HCT116 (cell line): ENCODE measurements at regions not wholly inside any gene's neighbourhood (a gene's known extent, or its start where the extent isn't known, plus 50 kb on each side); places are given as distances from the start of the nearest gene placed in this dataset.

Source experiments
- ATAC-seq: fragments of 200-7000 bp; cut with Tn5 transposase; 2 replicates; pipeline ENCODE4 v1.9.1; 2020; ENCODE audit warnings: mild to moderate bottlenecking, moderate library complexity
- BruUV-seq: library from RNA; stranded (reverse); fragments of 400-500 nt; replicated peaks from 2 replicates; lab custom pipeline; 2021; lab: Mats Ljungman, UMichigan
- CTCF ChIA-PET: fragments of 300-600 bp; sonication (Branson Sonifier 250); formaldehyde crosslinking; loops from one replicate; lab custom pipeline; 2021; ENCODE audit warnings: antibody characterized with exemption; lab: Charles Lee
- POLR2A ChIA-PET: fragments of 300-600, 350-600 bp; sonication (Branson Sonifier 250); formaldehyde crosslinking; loops from one replicate; lab custom pipeline; 2021; ENCODE audit warnings: antibody characterized with exemption; lab: Charles Lee
- RAD21 ChIA-PET, 2 experiments: fragments of 300-600 bp; sonication (Branson Sonifier 250); formaldehyde crosslinking; loops; one replicate each; lab custom pipeline; 2023; ENCODE audit warnings: low total read pairs in 2 of 2; ENCODE audit not compliant: uncharacterized antibody in 2 of 2, unreplicated experiment in 2 of 2, low non-redundant PET in 1 of 2; lab: Charles Lee
- DNase-seq: peaks from one replicate; pipeline ENCODE4 v3.0.0-alpha.2; 2010; ENCODE audit warnings: low read depth, low spot score
- H2AFZ ChIP-seq: fragments of 200-600 bp; shearing (Covaris generic), sonication (generic); 2 replicates; pipeline ENCODE4 v1.6.1; 2017; ENCODE audit warnings: low read depth, mixed run types, mixed read lengths, antibody characterized with exemption, low read length; ENCODE audit not compliant: poor library complexity, severe bottlenecking
- H3K27ac ChIP-seq: 2 replicates; pipeline ENCODE4 v1.5.1; 2012; ENCODE audit warnings: low read depth, low read length
- H3K27me3 ChIP-seq: fragments of 200-600 bp; sonication (generic); 2 replicates; pipeline ENCODE4 v1.6.1; 2016; ENCODE audit warnings: mixed run types, low read length, mixed read lengths; ENCODE audit not compliant: insufficient read depth
- H3K36me3 ChIP-seq, 2 experiments: fragments of 200-500 bp in 1 of 2; fragments of 200-600 bp in 1 of 2; sonication (Bioruptor generic) in 1 of 2; sonication (generic) in 1 of 2; 2 replicates each; pipeline versions ENCODE4 v1.5.1 to v1.6.1; 2014 to 2016; ENCODE audit warnings: low read length in 2 of 2, inconsistent platforms in 1 of 2, mixed read lengths in 1 of 2, mixed run types in 1 of 2; ENCODE audit not compliant: insufficient read depth in 2 of 2, control insufficient read depth in 1 of 2
- H3K4me1 ChIP-seq, 2 experiments: fragments of 200-600 bp in 1 of 2; sonication (generic) in 1 of 2; 2 replicates each; pipeline versions ENCODE4 v1.5.1 to v1.6.1; 2012 to 2017; ENCODE audit warnings: low read length in 2 of 2, inconsistent platforms in 1 of 2, mild to moderate bottlenecking in 1 of 2, mixed read lengths in 1 of 2, mixed run types in 1 of 2, moderate library complexity in 1 of 2; ENCODE audit not compliant: insufficient read depth in 2 of 2, control insufficient read depth in 1 of 2
- H3K4me2 ChIP-seq: fragments of 200-600 bp; sonication (generic); 2 replicates; pipeline ENCODE4 v1.6.1; 2017; ENCODE audit warnings: mixed run types, low read length, mixed read lengths
- H3K4me3 ChIP-seq, 2 experiments: fragments of 200-600 bp in 1 of 2; sonication (generic) in 1 of 2; replicated peaks in 1 of 2; 2 replicates each; pipeline ENCODE4 v1.5.1; 2011 to 2016; ENCODE audit warnings: low read length in 2 of 2, control low read depth in 1 of 2, low read depth in 1 of 2, mild to moderate bottlenecking in 1 of 2, mixed read lengths in 1 of 2, mixed run types in 1 of 2
- H3K79me2 ChIP-seq: fragments of 200-600 bp; sonication (generic); 2 replicates; pipeline ENCODE4 v1.6.1; 2017; ENCODE audit warnings: mild to moderate bottlenecking, mixed run types, low read length, moderate library complexity, mixed read lengths; ENCODE audit not compliant: insufficient read depth
- H3K9ac ChIP-seq: fragments of 200-600 bp; sonication (generic); 2 replicates; pipeline ENCODE4 v1.6.1; 2016; ENCODE audit warnings: low read length, mixed read lengths
- H3K9me2 ChIP-seq: fragments of 200-600 bp; sonication (generic), shearing (Covaris generic); 2 replicates; pipeline ENCODE4 v1.6.1; 2017; ENCODE audit warnings: mixed run types, mild to moderate bottlenecking, moderate library complexity; ENCODE audit not compliant: insufficient read depth
- H3K9me3 ChIP-seq, 2 experiments: fragments of 200-500 bp in 1 of 2; fragments of 200-600 bp in 1 of 2; sonication (Bioruptor generic) in 1 of 2; sonication (generic) in 1 of 2; 2 replicates each; pipeline ENCODE4 v1.6.1; 2014 to 2017; ENCODE audit warnings: low read length in 2 of 2, mixed read lengths in 2 of 2, inconsistent platforms in 1 of 2, low read depth in 1 of 2, mild to moderate bottlenecking in 1 of 2, mixed run types in 1 of 2, moderate library complexity in 1 of 2; ENCODE audit not compliant: control insufficient read depth in 1 of 2, insufficient read depth in 1 of 2
- H4K20me1 ChIP-seq: fragments of 200-600 bp; sonication (generic), shearing (Covaris generic); 2 replicates; pipeline ENCODE4 v1.6.1; 2017; ENCODE audit warnings: mixed run types, mild to moderate bottlenecking, moderate library complexity; ENCODE audit not compliant: insufficient read depth
- ATF3 ChIP-seq: IDR thresholded peaks from 2 replicates; pipeline ENCODE4 v1.6.1; 2012
- CEBPB ChIP-seq: IDR thresholded peaks from 2 replicates; pipeline ENCODE4 v1.6.1; 2012; ENCODE audit warnings: low read depth
- JUND ChIP-seq: IDR thresholded peaks from 2 replicates; pipeline ENCODE4 v1.6.1; 2012
- SIN3A ChIP-seq: IDR thresholded peaks from 2 replicates; pipeline ENCODE4 v1.6.1; 2012; ENCODE audit warnings: low read depth
- SP1 ChIP-seq: IDR thresholded peaks from 2 replicates; pipeline ENCODE4 v1.6.1; 2012; ENCODE audit warnings: low read depth
- SRF ChIP-seq: IDR thresholded peaks from 2 replicates; pipeline ENCODE4 v1.6.1; 2012; ENCODE audit warnings: low read depth
- ZNF274 ChIP-seq: fragments of 200-500 bp; sonication (Bioruptor generic); IDR thresholded peaks from 2 replicates; pipeline ENCODE4 v1.6.1; 2014; ENCODE audit warnings: mild to moderate bottlenecking, low read depth, low read length, inconsistent platforms
- intact Hi-C: fragments of 100-400 bp; cut with micrococcal nuclease; formaldehyde crosslinking; loops from 2 replicates; pipeline ENCODE4 v1.10.0; 2022

- H3K9me2 ChIP-seq = no peaks in the 10 kb centered on the region
- H3K36me3 ChIP-seq = no peaks in the 10 kb centered on the region
- H3K27ac ChIP-seq = no peak overlapping the region
- H3K9ac ChIP-seq = no peak overlapping the region
- no TSS peak for BruUV-seq
- ChIA-PET RAD21 (no interaction called here), CTCF (no interaction called here), POLR2A (no interaction called here)
- H3K4me2 ChIP-seq = no peak overlapping the region
- no peaks in the 10 kb centered on the region for H3K4me1 ChIP-seq
- no peaks in the 10 kb centered on the region for H3K9me3 ChIP-seq
- no peaks in the 10 kb centered on the region for H3K27me3 ChIP-seq
- H3K4me3 ChIP-seq = no peak overlapping the region
- no peak for TF ChIP-seq JUND
- no peak for TF ChIP-seq ZNF274
- TF ChIP-seq SP1 = no peak
- TF ChIP-seq ATF3 = no peak
- TF ChIP-seq SRF = no peak
- H3K79me2 ChIP-seq = no peaks in the 10 kb centered on the region
- H2AFZ ChIP-seq = no peak overlapping the region
- intact Hi-C loops = no loop called here
- H4K20me1 ChIP-seq = no peaks in the 10 kb centered on the region
- ATAC-seq = no peak
- DNase-seq = no peak
Measured at GRCh38 chr6:134752445-134752844, 197.5 kb downstream of the ALDH8A1 start.

- no peak for DNase-seq
- H2AFZ ChIP-seq = no peak overlapping the region
- CTCF ChIA-PET = no interaction called here
Measured at GRCh38 chr6:134750669-134751068, 199.2 kb downstream of the ALDH8A1 start.

More at GRCh38 chr6:134750669-134751068, 199.2 kb downstream of the ALDH8A1 start:
- TF ChIP-seq CEBPB = no peak
- no peak for TF ChIP-seq ATF3
- no peak for TF ChIP-seq SIN3A
- TF ChIP-seq JUND = no peak
- no peaks in the 10 kb centered on the region for H3K27me3 ChIP-seq
- no peaks in the 10 kb centered on the region for H3K36me3 ChIP-seq
- BruUV-seq = no TSS peak
- ChIA-PET POLR2A (no interaction called here), RAD21 (no interaction called here)
- H3K4me2 ChIP-seq = no peak overlapping the region
- H3K9ac ChIP-seq = no peak overlapping the region
- no peak overlapping the region for H3K4me3 ChIP-seq
- H3K27ac ChIP-seq = no peak overlapping the region
- no peaks in the 10 kb centered on the region for H3K9me2 ChIP-seq
- ATAC-seq = no peak
- H4K20me1 ChIP-seq = no peaks in the 10 kb centered on the region
- H3K79me2 ChIP-seq = no peaks in the 10 kb centered on the region
- H3K9me3 ChIP-seq = no peaks in the 10 kb centered on the region
- intact Hi-C loops = no loop called here
- H3K4me1 ChIP-seq = no peaks in the 10 kb centered on the region
